GM12878 (cell line): ENCODE measurements at regions not wholly inside any gene's neighbourhood (a gene's known extent, or its start where the extent isn't known, plus 50 kb on each side); places are given as distances from the start of the nearest gene placed in this dataset.

Experiments used
- ATAC-seq: fragments of 200-7000 bp; cut with Tn5 transposase; 3 replicates; pipeline ENCODE4 v1.9.1; 2020; ENCODE audit warnings: mild to moderate bottlenecking, moderate library complexity
- BruUV-seq: library from RNA; stranded (reverse); fragments of 400-500 nt; replicated peaks from 2 replicates; lab custom pipeline; 2021; lab: Mats Ljungman, UMichigan
- CTCF ChIA-PET: fragments of 300-600 bp; sonication (Branson Sonifier 250); formaldehyde crosslinking; extraction: SDS; loops from one replicate; lab custom pipeline; 2021; ENCODE audit warnings: inconsistent platforms; lab: Yijun Ruan, JAX
- POLR2A ChIA-PET: fragments of 350-600 bp; formaldehyde crosslinking; extraction: SDS; loops from one replicate; lab custom pipeline; 2021; ENCODE audit warnings: inconsistent platforms; lab: Charles Lee
- RAD21 ChIA-PET: fragments of 300-600 bp; sonication (Branson Sonifier 250); formaldehyde crosslinking; loops from one replicate; lab custom pipeline; 2023; ENCODE audit warnings: antibody characterized with exemption; ENCODE audit not compliant: unreplicated experiment; lab: Charles Lee
- SMC1A ChIA-PET: fragments of 300-600 bp; sonication (Branson Sonifier 250); formaldehyde crosslinking; loops from one replicate; lab custom pipeline; 2023; ENCODE audit not compliant: unreplicated experiment, uncharacterized antibody; lab: Charles Lee
- DNase-seq: peaks from one replicate; pipeline ENCODE4 v3.0.0-alpha.2; 2011; ENCODE audit warnings: low read depth, low spot score
- FAIRE-seq: peaks from 3 replicates; lab custom pipeline; 2011; peaks lifted over from hg19 to GRCh38; lab: Jason Lieb, UNC
- H2AFZ ChIP-seq: 2 replicates; pipeline ENCODE4 v1.6.0; 2011; ENCODE audit warnings: low read depth, low read length, control low read depth; ENCODE audit not compliant: control insufficient read depth
- H3K27ac ChIP-seq: 2 replicates; pipeline ENCODE4 v1.5.1; 2011; ENCODE audit warnings: control low read depth; ENCODE audit not compliant: control insufficient read depth, insufficient read depth
- H3K27me3 ChIP-seq, 2 experiments: replicated peaks in 1 of 2; 2 replicates each; pipeline versions ENCODE4 v1.6.0 to v1.6.1; 2011; ENCODE audit warnings: low read length in 1 of 2; ENCODE audit not compliant: control insufficient read depth in 2 of 2, insufficient read depth in 2 of 2
- H3K36me3 ChIP-seq, 2 experiments: 2 replicates each; pipeline ENCODE4 v1.5.1; 2011; ENCODE audit warnings: low read length in 1 of 2; ENCODE audit not compliant: control insufficient read depth in 2 of 2, insufficient read depth in 2 of 2
- H3K4me1 ChIP-seq: 2 replicates; pipeline ENCODE4 v1.6.1; 2011; ENCODE audit warnings: mild to moderate bottlenecking, low read length, moderate library complexity, mixed read lengths; ENCODE audit not compliant: control insufficient read depth, insufficient read depth
- H3K4me2 ChIP-seq: 2 replicates; pipeline ENCODE4 v1.6.0; 2011; ENCODE audit warnings: control low read depth; ENCODE audit not compliant: control insufficient read depth, insufficient read depth
- H3K4me3 ChIP-seq: fragments of 200-600 bp; sonication (generic); 2 replicates; pipeline ENCODE4 v1.5.1; 2016
- H3K79me2 ChIP-seq: 2 replicates; pipeline ENCODE4 v1.6.0; 2011; ENCODE audit warnings: low read length; ENCODE audit not compliant: control insufficient read depth, insufficient read depth
- H3K9ac ChIP-seq: 2 replicates; pipeline ENCODE4 v1.8.0; 2011; ENCODE audit warnings: low read length, control low read depth, mixed read lengths; ENCODE audit not compliant: control insufficient read depth, insufficient read depth
- H3K9me3 ChIP-seq: replicated peaks from 3 replicates; pipeline ENCODE4 v1.5.1; 2011; ENCODE audit warnings: mild to moderate bottlenecking, low read length; ENCODE audit not compliant: control insufficient read depth, insufficient read depth
- H4K20me1 ChIP-seq: 2 replicates; pipeline ENCODE4 v1.6.0; 2011; ENCODE audit not compliant: control insufficient read depth, insufficient read depth
- CREB1 ChIP-seq: IDR thresholded peaks from 2 replicates; pipeline ENCODE4 v1.6.1; 2012; ENCODE audit warnings: low read depth, mild to moderate bottlenecking, inconsistent platforms
- CREM ChIP-seq: IDR thresholded peaks from 2 replicates; pipeline ENCODE4 v1.6.1; 2014; ENCODE audit warnings: antibody characterized with exemption, low read depth
- FOS ChIP-seq: IDR thresholded peaks from 3 replicates; pipeline ENCODE4 v1.6.1; 2011; ENCODE audit warnings: borderline replicate concordance; ENCODE audit not compliant: insufficient read length; ENCODE audit errors: extremely low read depth
- GABPA ChIP-seq: IDR thresholded peaks from 2 replicates; pipeline ENCODE4 v1.6.1; 2014; ENCODE audit warnings: antibody characterized with exemption, low read depth, mild to moderate bottlenecking, inconsistent platforms
- HDAC2 ChIP-seq: fragments of 200-600 bp; sonication (generic); IDR thresholded peaks from 2 replicates; pipeline ENCODE4 v1.6.1; 2017
- HDAC6 ChIP-seq: fragments of 200-600 bp; sonication (generic); IDR thresholded peaks from one replicate; pipeline ENCODE4 v1.8.0; 2017; ENCODE audit warnings: antibody characterized with exemption; ENCODE audit not compliant: unreplicated experiment
- JUNB ChIP-seq: IDR thresholded peaks from 2 replicates; pipeline ENCODE4 v1.6.1; 2016; ENCODE audit warnings: antibody characterized with exemption, mild to moderate bottlenecking
- MEF2A ChIP-seq: IDR thresholded peaks from 2 replicates; pipeline ENCODE4 v1.6.1; 2011; ENCODE audit warnings: low read depth, mild to moderate bottlenecking, low read length, moderate library complexity; ENCODE audit not compliant: insufficient read depth
- NFYA ChIP-seq: IDR thresholded peaks from 2 replicates; pipeline ENCODE4 v1.6.1; 2011; ENCODE audit warnings: low read depth, mild to moderate bottlenecking, low read length, improper control_type of control experiment, borderline replicate concordance
- POLR2A ChIP-seq: IDR thresholded peaks from 2 replicates; pipeline ENCODE4 v1.6.1; 2011; ENCODE audit warnings: low read depth, mild to moderate bottlenecking, low read length
- RAD21 ChIP-seq: IDR thresholded peaks from 2 replicates; pipeline ENCODE4 v1.6.1; 2011; ENCODE audit warnings: mild to moderate bottlenecking, low read depth, low read length, moderate library complexity; ENCODE audit not compliant: insufficient read depth
- SIX5 ChIP-seq: IDR thresholded peaks from 2 replicates; pipeline ENCODE4 v1.6.1; 2011; ENCODE audit warnings: mild to moderate bottlenecking, low read depth, low read length, moderate library complexity; ENCODE audit not compliant: severe bottlenecking
- SMAD5 ChIP-seq: IDR thresholded peaks from 2 replicates; pipeline ENCODE4 v1.6.1; 2016; ENCODE audit warnings: antibody characterized with exemption, low read depth
- SMC3 ChIP-seq: IDR thresholded peaks from 2 replicates; pipeline ENCODE4 v1.6.1; 2011; ENCODE audit warnings: low read length, improper control_type of control experiment, borderline replicate concordance
- WGBS: methylation state at CpG from one replicate; pipeline ENCODE4 v1.1.6; 2016; ENCODE audit warnings: low lambda C conversion rate; ENCODE audit not compliant: insufficient replicate concordance, insufficient coverage; ENCODE audit errors: missing lambda C conversion rate; 5-methylcytosine and 5-hydroxymethylcytosine counted together
- in situ Hi-C: fragments of 300-500 bp; cut with MboI; formaldehyde crosslinking; loops from 9 replicates; pipeline ENCODE4 v1.14.3; 2018; ENCODE audit warnings: mixed read lengths
- intact Hi-C: fragments of 100-400 bp; cut with micrococcal nuclease; formaldehyde crosslinking; loops from one replicate; pipeline ENCODE4 v1.14.2; 2022; ENCODE audit not compliant: unreplicated experiment
- TF ChIP-seq, protein P1 (sequence below), 3 experiments: IDR thresholded peaks in 2 of 3; conservative IDR thresholded peaks in 1 of 3; 2 replicates each; pipeline ENCODE4 v1.5.1; 2011; ENCODE audit warnings: low read depth in 3 of 3, low read length in 3 of 3, mild to moderate bottlenecking in 3 of 3, control low read depth in 2 of 3, moderate library complexity in 2 of 3, inconsistent platforms in 1 of 3, mixed read lengths in 1 of 3; ENCODE audit not compliant: control insufficient read depth in 2 of 3, insufficient read depth in 1 of 3; ENCODE audit errors: extremely low read depth in 1 of 3
- TF ChIP-seq, protein P2 (sequence below): IDR thresholded peaks from 2 replicates; pipeline ENCODE4 v1.6.1; 2011; ENCODE audit warnings: low read depth, low read length, improper control_type of control experiment, borderline replicate concordance
- TF ChIP-seq, protein P3 (sequence below): fragments of 450-650 bp; IDR thresholded peaks from 2 replicates; pipeline ENCODE4 v1.6.1; 2016; ENCODE audit warnings: mild to moderate bottlenecking
- TF ChIP-seq, protein P4 (sequence below): fragments of 450-650 bp; IDR thresholded peaks from 2 replicates; pipeline ENCODE4 v1.6.1; 2014; ENCODE audit warnings: mild to moderate bottlenecking

DNA sequence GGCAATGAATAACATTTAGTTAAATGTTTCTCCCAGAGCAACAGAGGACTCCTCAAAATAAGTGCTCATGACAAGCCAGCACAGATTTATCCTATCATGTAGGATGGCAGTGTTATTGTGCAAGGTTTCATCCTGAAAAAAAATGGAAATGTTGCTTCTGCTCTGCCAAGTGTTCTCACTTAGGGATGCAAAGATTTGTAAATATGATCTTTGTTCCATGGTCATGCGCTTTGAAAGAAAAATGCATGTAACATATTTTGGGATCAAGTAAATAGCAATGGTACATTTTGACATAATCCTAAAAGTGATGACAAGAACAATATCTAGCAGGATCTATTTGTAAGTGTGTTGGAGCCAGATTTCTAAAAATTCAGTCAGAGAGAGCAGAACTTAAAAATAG, 229.5 kb upstream of the CCDC150 start (continued):
- TF ChIP-seq, protein P1, sequence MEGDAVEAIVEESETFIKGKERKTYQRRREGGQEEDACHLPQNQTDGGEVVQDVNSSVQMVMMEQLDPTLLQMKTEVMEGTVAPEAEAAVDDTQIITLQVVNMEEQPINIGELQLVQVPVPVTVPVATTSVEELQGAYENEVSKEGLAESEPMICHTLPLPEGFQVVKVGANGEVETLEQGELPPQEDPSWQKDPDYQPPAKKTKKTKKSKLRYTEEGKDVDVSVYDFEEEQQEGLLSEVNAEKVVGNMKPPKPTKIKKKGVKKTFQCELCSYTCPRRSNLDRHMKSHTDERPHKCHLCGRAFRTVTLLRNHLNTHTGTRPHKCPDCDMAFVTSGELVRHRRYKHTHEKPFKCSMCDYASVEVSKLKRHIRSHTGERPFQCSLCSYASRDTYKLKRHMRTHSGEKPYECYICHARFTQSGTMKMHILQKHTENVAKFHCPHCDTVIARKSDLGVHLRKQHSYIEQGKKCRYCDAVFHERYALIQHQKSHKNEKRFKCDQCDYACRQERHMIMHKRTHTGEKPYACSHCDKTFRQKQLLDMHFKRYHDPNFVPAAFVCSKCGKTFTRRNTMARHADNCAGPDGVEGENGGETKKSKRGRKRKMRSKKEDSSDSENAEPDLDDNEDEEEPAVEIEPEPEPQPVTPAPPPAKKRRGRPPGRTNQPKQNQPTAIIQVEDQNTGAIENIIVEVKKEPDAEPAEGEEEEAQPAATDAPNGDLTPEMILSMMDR (IDR thresholded peaks at IDR 0.05 in 2 of 3, conservative IDR thresholded peaks at IDR 0.05 in 1 of 3; ENCODE audit: control insufficient read depth in 2 of 3, extremely low read depth in 1 of 3, insufficient read depth in 1 of 3, low read depth in 3 of 3, low read length in 3 of 3): no peak
- TF ChIP-seq CREM: no peak
- TF ChIP-seq, all 136 proteins: peak for 0

DNA sequence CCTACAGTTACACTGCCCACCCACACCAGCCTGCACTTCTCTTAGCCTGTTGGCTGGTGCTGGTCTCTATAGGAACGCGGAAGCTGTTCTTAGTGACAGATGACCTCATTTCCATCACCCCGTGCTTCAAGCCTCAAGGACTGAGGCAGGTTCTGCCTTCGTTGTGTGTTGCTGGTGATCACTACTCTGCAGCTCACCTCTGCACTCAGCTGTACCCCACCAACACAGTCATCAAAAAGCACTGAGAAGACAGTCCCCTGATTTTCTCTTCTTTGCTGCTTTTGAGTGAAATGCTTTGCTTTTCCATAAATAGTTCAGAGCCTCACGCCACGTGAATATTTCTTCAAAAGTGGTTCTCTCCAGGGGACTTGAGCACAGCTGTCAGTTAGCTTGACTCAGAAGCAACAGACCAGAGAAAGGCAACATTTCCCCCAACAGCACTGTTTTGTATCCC, 225.7 kb upstream of the CCDC150 start:
- ChIA-PET RAD21 (interaction anchor here (0.8 to 6.8 kb wide), 21 partner anchors 9 to 138 kb away, joined by 3 to 72 read pairs (median 5); no protein-coding TSS in a partner anchor), POLR2A (interaction anchor here (0.5 to 3.7 kb wide), 12 partner anchors 9 to 313 kb away, joined by 3 to 16 read pairs (median 4); no protein-coding TSS in a partner anchor), CTCF (interaction anchor here (0.7 to 9.8 kb wide), 19 partner anchors 9 to 337 kb away, joined by 3 to 94 read pairs (median 4); no protein-coding TSS in a partner anchor), SMC1A (interaction anchor here (0.5 to 10.5 kb wide), 28 partner anchors 8 to 880 kb away, joined by 3 to 99 read pairs (median 4); no protein-coding TSS in a partner anchor)
- H3K4me3 ChIP-seq: no peak overlapping the region
- H3K4me2 ChIP-seq: peak overlapping the region; percentile 45; the same call in 1 of the 2 replicates
- H3K9me3 ChIP-seq: no peaks in the 10 kb centered on the region; the same call in 2 of the 3 replicates
- H3K79me2 ChIP-seq: peaks cover 9% of the 10 kb centered on the region
- peak overlapping the region; percentile 91 for H3K27ac ChIP-seq
- no peaks in the 10 kb centered on the region for H3K27me3 ChIP-seq
- FAIRE-seq: peak; percentile 52
- ATAC-seq: peak; percentile 87
- peak overlapping the region; percentile 24; the same call in 1 of the 2 replicates for H3K9ac ChIP-seq
- BruUV-seq: no TSS peak
- WGBS: 1% methylated on average over 6 of the region's 6 CpGs
- peak; percentile 73 for DNase-seq
- intact Hi-C loops (no loop called here), in situ Hi-C loops (no loop called here)
- H4K20me1 ChIP-seq: no peaks in the 10 kb centered on the region
- peak overlapping the region; percentile 81 for H2AFZ ChIP-seq
- H3K36me3 ChIP-seq: no peaks in the 10 kb centered on the region
- peaks cover 51% of the 10 kb centered on the region for H3K4me1 ChIP-seq
- TF ChIP-seq RAD21 (0 out of 2 replicates have a peak, but pooled peaks have one; percentile 14), SMAD5 (peak; percentile 68; the same call in 1 of the 2 replicates), CREB1 (no peak), SIX5 (no peak), JUNB (peak; percentile 20; the same call in 1 of the 2 replicates), HDAC6 (no peak), POLR2A (peak; percentile 74), NFYA (no peak), GABPA (no peak), HDAC2 (no peak), FOS (no peak), MEF2A (peak; percentile 86), SMC3 (no peak; the same call in 1 of the 2 replicates)
- TF ChIP-seq, protein P2, sequence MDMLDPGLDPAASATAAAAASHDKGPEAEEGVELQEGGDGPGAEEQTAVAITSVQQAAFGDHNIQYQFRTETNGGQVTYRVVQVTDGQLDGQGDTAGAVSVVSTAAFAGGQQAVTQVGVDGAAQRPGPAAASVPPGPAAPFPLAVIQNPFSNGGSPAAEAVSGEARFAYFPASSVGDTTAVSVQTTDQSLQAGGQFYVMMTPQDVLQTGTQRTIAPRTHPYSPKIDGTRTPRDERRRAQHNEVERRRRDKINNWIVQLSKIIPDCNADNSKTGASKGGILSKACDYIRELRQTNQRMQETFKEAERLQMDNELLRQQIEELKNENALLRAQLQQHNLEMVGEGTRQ: no peak
- TF ChIP-seq, protein P3, sequence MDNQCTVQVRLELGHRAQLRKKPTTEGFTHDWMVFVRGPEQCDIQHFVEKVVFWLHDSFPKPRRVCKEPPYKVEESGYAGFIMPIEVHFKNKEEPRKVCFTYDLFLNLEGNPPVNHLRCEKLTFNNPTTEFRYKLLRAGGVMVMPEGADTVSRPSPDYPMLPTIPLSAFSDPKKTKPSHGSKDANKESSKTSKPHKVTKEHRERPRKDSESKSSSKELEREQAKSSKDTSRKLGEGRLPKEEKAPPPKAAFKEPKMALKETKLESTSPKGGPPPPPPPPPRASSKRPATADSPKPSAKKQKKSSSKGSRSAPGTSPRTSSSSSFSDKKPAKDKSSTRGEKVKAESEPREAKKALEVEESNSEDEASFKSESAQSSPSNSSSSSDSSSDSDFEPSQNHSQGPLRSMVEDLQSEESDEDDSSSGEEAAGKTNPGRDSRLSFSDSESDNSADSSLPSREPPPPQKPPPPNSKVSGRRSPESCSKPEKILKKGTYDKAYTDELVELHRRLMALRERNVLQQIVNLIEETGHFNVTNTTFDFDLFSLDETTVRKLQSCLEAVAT: peak; percentile 46; the same call in 1 of the 2 replicates
- TF ChIP-seq, protein P4, sequence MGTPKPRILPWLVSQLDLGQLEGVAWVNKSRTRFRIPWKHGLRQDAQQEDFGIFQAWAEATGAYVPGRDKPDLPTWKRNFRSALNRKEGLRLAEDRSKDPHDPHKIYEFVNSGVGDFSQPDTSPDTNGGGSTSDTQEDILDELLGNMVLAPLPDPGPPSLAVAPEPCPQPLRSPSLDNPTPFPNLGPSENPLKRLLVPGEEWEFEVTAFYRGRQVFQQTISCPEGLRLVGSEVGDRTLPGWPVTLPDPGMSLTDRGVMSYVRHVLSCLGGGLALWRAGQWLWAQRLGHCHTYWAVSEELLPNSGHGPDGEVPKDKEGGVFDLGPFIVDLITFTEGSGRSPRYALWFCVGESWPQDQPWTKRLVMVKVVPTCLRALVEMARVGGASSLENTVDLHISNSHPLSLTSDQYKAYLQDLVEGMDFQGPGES: no peak
